ENCODE measurements at regions not wholly inside any gene's neighbourhood (a gene's known extent, or its start where the extent isn't known, plus 50 kb on each side); places are given as distances from the start of the nearest gene placed in this dataset.

- no peak for TF ChIP-seq BACH2 (CRISPR knock-in tag; IDR thresholded peaks at IDR 0.05; ENCODE audit: borderline replicate concordance)
- TF ChIP-seq PATZ1 (CRISPR knock-in tag; IDR thresholded peaks at IDR 0.05; ENCODE audit: borderline replicate concordance), result no peak
- no peak for TF ChIP-seq OSR1 (CRISPR knock-in tag; IDR thresholded peaks at IDR 0.05)
- no peak for TF ChIP-seq ZFP30 (CRISPR knock-in tag; IDR thresholded peaks at IDR 0.05)
These were observed 723.4 kb upstream of the MDGA2 start for GRCh38 chr14:48398675-48399282.

Data from SK-N-SH treated with all-trans-retinoic acid at 6 μM for 48 hours (cell line).